Activated T-cell treated with anti-CD3 and anti-CD28 coated beads for 48 hours (primary cell): ENCODE measurements at regions not wholly inside any gene's neighbourhood (a gene's known extent, or its start where the extent isn't known, plus 50 kb on each side); places are given as distances from the start of the nearest gene placed in this dataset.
"Not testable (repeated sequence)": the region's sequence is repeated elsewhere in the genome, so short reads cannot be mapped to it uniquely, and the experiment has no call there.

Experiments
- DNase-seq: peaks from one replicate; pipeline ENCODE4 v3.0.0-alpha.2; 2020; ENCODE audit warnings: low read depth

GRCh38 chr16:65312071-65312470 lies 190.2 kb upstream of the CDH11 start:
- DNase-seq: no peak

GRCh38 chr16:65310491-65310890 lies 188.6 kb upstream of the CDH11 start:
- not testable (repeated sequence) for DNase-seq

- no peak for DNase-seq
Measured at GRCh38 chr16:65309354-65309753, 187.5 kb upstream of the CDH11 start.

- no peak for DNase-seq
Measured at GRCh38 chr16:65308506-65308905, 186.6 kb upstream of the CDH11 start.

- DNase-seq: no peak
Measured at GRCh38 chr16:65307286-65307685, 185.4 kb upstream of the CDH11 start.

- no peak for DNase-seq
Measured at GRCh38 chr16:65306722-65307121, 184.9 kb upstream of the CDH11 start.

GRCh38 chr16:65306300-65306699 lies 184.4 kb upstream of the CDH11 start:
- DNase-seq: no peak

GRCh38 chr16:65305266-65305959 lies 183.6 kb upstream of the CDH11 start:
- no peak for DNase-seq

GRCh38 chr16:65301029-65301428 lies 179.2 kb upstream of the CDH11 start:
- DNase-seq: no peak

- no peak for DNase-seq
Measured at GRCh38 chr16:65297453-65297852, 175.6 kb upstream of the CDH11 start.

GRCh38 chr16:65295527-65295926 lies 173.7 kb upstream of the CDH11 start:
- DNase-seq: no peak

GRCh38 chr16:65294708-65295107 lies 172.8 kb upstream of the CDH11 start:
- DNase-seq: no peak

- no peak for DNase-seq
Measured at GRCh38 chr16:65294165-65294564, 172.3 kb upstream of the CDH11 start.

GRCh38 chr16:65289022-65289421 lies 167.2 kb upstream of the CDH11 start:
- DNase-seq: no peak

- no peak for DNase-seq
Measured at GRCh38 chr16:65287307-65287706, 165.4 kb upstream of the CDH11 start.

GRCh38 chr16:65285128-65286048 lies 163.5 kb upstream of the CDH11 start:
- no peak for DNase-seq

- DNase-seq: no peak
Measured at GRCh38 chr16:65284626-65285025, 162.8 kb upstream of the CDH11 start.

- no peak for DNase-seq
Measured at GRCh38 chr16:65283181-65283651, 161.4 kb upstream of the CDH11 start.

GRCh38 chr16:65281586-65281985 lies 159.7 kb upstream of the CDH11 start:
- DNase-seq: no peak

GRCh38 chr16:65280845-65281512 lies 159.1 kb upstream of the CDH11 start:
- no peak for DNase-seq

GRCh38 chr16:65279576-65279975 lies 157.7 kb upstream of the CDH11 start:
- no peak for DNase-seq

GRCh38 chr16:65278874-65279273 lies 157.0 kb upstream of the CDH11 start:
- DNase-seq: no peak

- DNase-seq: no peak
Measured at GRCh38 chr16:65274566-65274965, 152.7 kb upstream of the CDH11 start.
